ENCODE measurements at regions not wholly inside any gene's neighbourhood (a gene's known extent, or its start where the extent isn't known, plus 50 kb on each side); places are given as distances from the start of the nearest gene placed in this dataset.

- Mint-ChIP-seq H3K27me3 (no peaks in the 10 kb centered on the region), H3K4me1 (no peaks in the 10 kb centered on the region), H3K27ac (no peak overlapping the region), H3K36me3 (no peaks in the 10 kb centered on the region), H3K4me3 (no peak overlapping the region), H3K9me3 (peaks cover 0 to 5% (median 2%) of the 10 kb centered on the region in 7 donors)
- H3K4me3 ChIP-seq (ENCODE audit: low read depth, low read length) = no peak overlapping the region
- ATAC-seq (ENCODE audit: low read depth in 2 of 2) = no peak
- H3K27ac ChIP-seq (ENCODE audit: insufficient read depth, low read length, poor library complexity, severe bottlenecking) = no peak overlapping the region
- DNase-seq = no peak
- no peaks in the 10 kb centered on the region for H3K36me3 ChIP-seq (ENCODE audit: control insufficient read depth, insufficient read depth, low read length)
- no peaks in the 10 kb centered on the region for H3K9me3 ChIP-seq (ENCODE audit: control insufficient read depth in 2 of 2, low read length in 2 of 2)
- no peaks in the 10 kb centered on the region for H3K4me1 ChIP-seq (ENCODE audit: control insufficient read depth, insufficient read depth, low read length, poor library complexity, severe bottlenecking)
- H3K27me3 ChIP-seq (ENCODE audit: control insufficient read depth, insufficient read depth, low read length) = peaks cover 5% of the 10 kb centered on the region
Observed at GRCh38 chr1:30033256-30034104, 689.9 kb downstream of the MATN1 start.

- no peaks in the 10 kb centered on the region for H3K4me1 Mint-ChIP-seq
- no peaks in the 10 kb centered on the region for H3K36me3 ChIP-seq (ENCODE audit: control insufficient read depth, insufficient read depth, low read length)
- no peak overlapping the region for H3K27ac ChIP-seq (ENCODE audit: insufficient read depth, low read length, poor library complexity, severe bottlenecking)
- ATAC-seq (ENCODE audit: low read depth in 2 of 2) = no peak
- H3K4me3 ChIP-seq (ENCODE audit: low read depth, low read length) = no peak overlapping the region
- no peaks in the 10 kb centered on the region for H3K9me3 ChIP-seq (ENCODE audit: control insufficient read depth in 2 of 2, low read length in 2 of 2)
- no peak overlapping the region for H3K4me3 Mint-ChIP-seq
- H3K9me3 Mint-ChIP-seq = peaks cover 0 to 5% (median 2%) of the 10 kb centered on the region in 7 donors
- peaks cover 5% of the 10 kb centered on the region for H3K27me3 ChIP-seq (ENCODE audit: control insufficient read depth, insufficient read depth, low read length)
- DNase-seq = no peak
- no peaks in the 10 kb centered on the region for H3K27me3 Mint-ChIP-seq
- no peaks in the 10 kb centered on the region for H3K36me3 Mint-ChIP-seq
- H3K27ac Mint-ChIP-seq = no peak overlapping the region
- no peaks in the 10 kb centered on the region for H3K4me1 ChIP-seq (ENCODE audit: control insufficient read depth, insufficient read depth, low read length, poor library complexity, severe bottlenecking)
Observed at GRCh38 chr1:30032302-30032701, 691.1 kb downstream of the MATN1 start.

GRCh38 chr1:30029677-30030076, 693.7 kb downstream of the MATN1 start:
- H3K36me3 Mint-ChIP-seq = no peaks in the 10 kb centered on the region
- no peaks in the 10 kb centered on the region for H3K9me3 ChIP-seq (ENCODE audit: control insufficient read depth in 2 of 2, low read length in 2 of 2)
- DNase-seq (no peak), ATAC-seq (ENCODE audit: low read depth in 2 of 2) (no peak)
- H3K27me3 ChIP-seq (ENCODE audit: control insufficient read depth, insufficient read depth, low read length) = peaks cover 11% of the 10 kb centered on the region
- H3K4me3 Mint-ChIP-seq = no peak overlapping the region
- H3K4me1 Mint-ChIP-seq = no peaks in the 10 kb centered on the region
- H3K27ac Mint-ChIP-seq = no peak overlapping the region
- peaks cover 0 to 5% (median 2%) of the 10 kb centered on the region in 7 donors for H3K9me3 Mint-ChIP-seq
- no peaks in the 10 kb centered on the region for H3K36me3 ChIP-seq (ENCODE audit: control insufficient read depth, insufficient read depth, low read length)
- H3K27ac ChIP-seq (ENCODE audit: insufficient read depth, low read length, poor library complexity, severe bottlenecking) = no peak overlapping the region
- no peaks in the 10 kb centered on the region for H3K27me3 Mint-ChIP-seq
- no peaks in the 10 kb centered on the region for H3K4me1 ChIP-seq (ENCODE audit: control insufficient read depth, insufficient read depth, low read length, poor library complexity, severe bottlenecking)
- no peak overlapping the region for H3K4me3 ChIP-seq (ENCODE audit: low read depth, low read length)

- Mint-ChIP-seq H3K36me3 (no peaks in the 10 kb centered on the region), H3K4me1 (no peaks in the 10 kb centered on the region), H3K27ac (no peak overlapping the region), H3K9me3 (peaks cover 0 to 5% (median 2%) of the 10 kb centered on the region in 7 donors), H3K27me3 (no peaks in the 10 kb centered on the region), H3K4me3 (no peak overlapping the region)
- DNase-seq = no peak
- Histone ChIP-seq H3K4me3 (ENCODE audit: low read depth, low read length) (no peak overlapping the region), H3K27me3 (ENCODE audit: control insufficient read depth, insufficient read depth, low read length) (peaks cover 11% of the 10 kb centered on the region), H3K9me3 (ENCODE audit: control insufficient read depth in 2 of 2, low read length in 2 of 2) (no peaks in the 10 kb centered on the region), H3K27ac (ENCODE audit: insufficient read depth, low read length, poor library complexity, severe bottlenecking) (no peak overlapping the region), H3K4me1 (ENCODE audit: control insufficient read depth, insufficient read depth, low read length, poor library complexity, severe bottlenecking) (no peaks in the 10 kb centered on the region), H3K36me3 (ENCODE audit: control insufficient read depth, insufficient read depth, low read length) (no peaks in the 10 kb centered on the region)
- ATAC-seq (ENCODE audit: low read depth in 2 of 2) = no peak
Observed at GRCh38 chr1:30028939-30029338, 694.4 kb downstream of the MATN1 start.

GRCh38 chr1:30028283-30028682, 695.1 kb downstream of the MATN1 start:
- H3K9me3 ChIP-seq (ENCODE audit: control insufficient read depth in 2 of 2, low read length in 2 of 2) = no peaks in the 10 kb centered on the region
- no peaks in the 10 kb centered on the region for H3K36me3 Mint-ChIP-seq
- no peak overlapping the region for H3K27ac Mint-ChIP-seq
- H3K27ac ChIP-seq (ENCODE audit: insufficient read depth, low read length, poor library complexity, severe bottlenecking) = no peak overlapping the region
- no peak overlapping the region for H3K4me3 Mint-ChIP-seq
- H3K27me3 ChIP-seq (ENCODE audit: control insufficient read depth, insufficient read depth, low read length) = peaks cover 11% of the 10 kb centered on the region
- ATAC-seq (ENCODE audit: low read depth in 2 of 2) (no peak), DNase-seq (no peak)
- no peaks in the 10 kb centered on the region for H3K4me1 Mint-ChIP-seq
- no peaks in the 10 kb centered on the region for H3K36me3 ChIP-seq (ENCODE audit: control insufficient read depth, insufficient read depth, low read length)
- H3K27me3 Mint-ChIP-seq = peaks cover under 1% of the 10 kb centered on the region
- no peak overlapping the region for H3K4me3 ChIP-seq (ENCODE audit: low read depth, low read length)
- no peaks in the 10 kb centered on the region for H3K4me1 ChIP-seq (ENCODE audit: control insufficient read depth, insufficient read depth, low read length, poor library complexity, severe bottlenecking)
- peaks cover 0 to 5% (median 2%) of the 10 kb centered on the region in 7 donors for H3K9me3 Mint-ChIP-seq

- H3K4me1 Mint-ChIP-seq = no peaks in the 10 kb centered on the region
- H3K27me3 ChIP-seq (ENCODE audit: control insufficient read depth, insufficient read depth, low read length) = peaks cover 11% of the 10 kb centered on the region
- peaks cover 6% of the 10 kb centered on the region for H3K27me3 Mint-ChIP-seq
- no peaks in the 10 kb centered on the region for H3K36me3 ChIP-seq (ENCODE audit: control insufficient read depth, insufficient read depth, low read length)
- ATAC-seq (ENCODE audit: low read depth in 2 of 2) (no peak), DNase-seq (no peak)
- H3K4me3 Mint-ChIP-seq = no peak overlapping the region
- no peaks in the 10 kb centered on the region for H3K9me3 ChIP-seq (ENCODE audit: control insufficient read depth in 2 of 2, low read length in 2 of 2)
- H3K27ac Mint-ChIP-seq = no peak overlapping the region
- no peak overlapping the region for H3K27ac ChIP-seq (ENCODE audit: insufficient read depth, low read length, poor library complexity, severe bottlenecking)
- H3K4me1 ChIP-seq (ENCODE audit: control insufficient read depth, insufficient read depth, low read length, poor library complexity, severe bottlenecking) = no peaks in the 10 kb centered on the region
- H3K4me3 ChIP-seq (ENCODE audit: low read depth, low read length) = no peak overlapping the region
- peaks cover 0 to 4% (median 1%) of the 10 kb centered on the region in 7 donors for H3K9me3 Mint-ChIP-seq
- no peaks in the 10 kb centered on the region for H3K36me3 Mint-ChIP-seq
Observed at GRCh38 chr1:30027247-30027646, 696.1 kb downstream of the MATN1 start.

GRCh38 chr1:30024411-30025195, 698.8 kb downstream of the MATN1 start:
- Mint-ChIP-seq H3K9me3 (peaks cover 0 to 3% (median 0%) of the 10 kb centered on the region in 7 donors), H3K27ac (no peak overlapping the region), H3K4me3 (no peak overlapping the region), H3K27me3 (peaks cover 10% of the 10 kb centered on the region), H3K4me1 (no peaks in the 10 kb centered on the region), H3K36me3 (no peaks in the 10 kb centered on the region)
- peaks cover 13% of the 10 kb centered on the region for H3K27me3 ChIP-seq (ENCODE audit: control insufficient read depth, insufficient read depth, low read length)
- DNase-seq = no peak
- H3K36me3 ChIP-seq (ENCODE audit: control insufficient read depth, insufficient read depth, low read length) = no peaks in the 10 kb centered on the region
- H3K4me3 ChIP-seq (ENCODE audit: low read depth, low read length) = no peak overlapping the region
- no peak overlapping the region for H3K27ac ChIP-seq (ENCODE audit: insufficient read depth, low read length, poor library complexity, severe bottlenecking)
- no peaks in the 10 kb centered on the region for H3K4me1 ChIP-seq (ENCODE audit: control insufficient read depth, insufficient read depth, low read length, poor library complexity, severe bottlenecking)
- ATAC-seq (ENCODE audit: low read depth in 2 of 2) = no peak
- no peaks in the 10 kb centered on the region for H3K9me3 ChIP-seq (ENCODE audit: control insufficient read depth in 2 of 2, low read length in 2 of 2)
